Astrocyte (in vitro differentiated cells and primary cell): ENCODE measurements at regions not wholly inside any gene's neighbourhood (a gene's known extent, or its start where the extent isn't known, plus 50 kb on each side); places are given as distances from the start of the nearest gene placed in this dataset.

ENCODE experiments used
- DNase-seq: peaks from one replicate; pipeline ENCODE4 v3.0.0-alpha.2; 2010; ENCODE audit warnings: low read depth
- FAIRE-seq: peaks from 2 replicates; lab custom pipeline; 2011; peaks lifted over from hg19 to GRCh38; lab: Jason Lieb, UNC
- H2AFZ ChIP-seq: 2 replicates; pipeline ENCODE4 v1.6.0; 2012; ENCODE audit warnings: low read depth, low read length, inconsistent platforms
- H3K27ac ChIP-seq: 2 replicates; pipeline ENCODE4 v1.5.1; 2011; ENCODE audit warnings: low read depth, low read length, inconsistent platforms
- H3K27me3 ChIP-seq: 2 replicates; pipeline ENCODE4 v1.6.0; 2011; ENCODE audit warnings: low read length, inconsistent platforms; ENCODE audit not compliant: insufficient read depth
- H3K36me3 ChIP-seq: 2 replicates; pipeline ENCODE4 v1.5.1; 2011; ENCODE audit warnings: low read length, inconsistent platforms; ENCODE audit not compliant: insufficient read depth
- H3K4me1 ChIP-seq: 2 replicates; pipeline ENCODE4 v1.5.1; 2011; ENCODE audit warnings: low read length, inconsistent platforms; ENCODE audit not compliant: insufficient read depth
- H3K4me2 ChIP-seq: 2 replicates; pipeline ENCODE4 v1.6.0; 2012; ENCODE audit warnings: low read length, inconsistent platforms
- H3K4me3 ChIP-seq: 2 replicates; pipeline ENCODE4 v1.5.1; 2011; ENCODE audit warnings: low read depth, mild to moderate bottlenecking, low read length, inconsistent platforms; ENCODE audit not compliant: insufficient read depth
- H3K79me2 ChIP-seq: 2 replicates; pipeline ENCODE4 v1.6.0; 2012; ENCODE audit warnings: mild to moderate bottlenecking, low read length, inconsistent platforms; ENCODE audit not compliant: insufficient read depth
- H3K9ac ChIP-seq: 2 replicates; pipeline ENCODE4 v1.6.0; 2012; ENCODE audit warnings: mild to moderate bottlenecking, low read length, inconsistent platforms
- H3K9me3 ChIP-seq: 2 replicates; pipeline ENCODE4 v1.5.1; 2012; ENCODE audit warnings: low read depth, mild to moderate bottlenecking, low read length, inconsistent platforms; ENCODE audit not compliant: insufficient read depth
- H4K20me1 ChIP-seq: 2 replicates; pipeline ENCODE4 v1.6.0; 2012; ENCODE audit warnings: low read length, inconsistent platforms; ENCODE audit not compliant: insufficient read depth
- H3K27ac Mint-ChIP-seq: one replicate; pipeline ENCODE4 v1.8.0; 2021; ENCODE audit warnings: mild to moderate bottlenecking, mixed read lengths; ENCODE audit not compliant: unreplicated experiment
- H3K27me3 Mint-ChIP-seq: one replicate; pipeline ENCODE4 v1.8.0; 2021; ENCODE audit warnings: low read depth, mixed read lengths; ENCODE audit not compliant: unreplicated experiment
- H3K36me3 Mint-ChIP-seq: one replicate; pipeline ENCODE4 v1.8.0; 2021; ENCODE audit warnings: low read depth, mixed read lengths; ENCODE audit not compliant: unreplicated experiment
- H3K4me1 Mint-ChIP-seq: one replicate; pipeline ENCODE4 v1.8.0; 2021; ENCODE audit warnings: low read depth, mixed read lengths; ENCODE audit not compliant: unreplicated experiment
- H3K4me3 Mint-ChIP-seq: one replicate; pipeline ENCODE4 v1.8.0; 2021; ENCODE audit warnings: mild to moderate bottlenecking, moderate library complexity, mixed read lengths; ENCODE audit not compliant: unreplicated experiment
- H3K9me3 Mint-ChIP-seq: one replicate; pipeline ENCODE4 v1.8.0; 2021; ENCODE audit warnings: mild to moderate bottlenecking, mixed read lengths; ENCODE audit not compliant: unreplicated experiment
- EZH2 ChIP-seq: IDR thresholded peaks from 2 replicates; pipeline ENCODE4 v1.6.1; 2012; ENCODE audit warnings: mild to moderate bottlenecking, low read length, inconsistent platforms; ENCODE audit not compliant: insufficient read depth
- TF ChIP-seq, protein P1 (sequence below): IDR thresholded peaks from 2 replicates; pipeline ENCODE4 v1.5.1; 2011; ENCODE audit warnings: low read depth, mild to moderate bottlenecking, inconsistent platforms, low read length, moderate library complexity; ENCODE audit not compliant: insufficient read depth

- no peak overlapping the region for H3K27ac ChIP-seq
- TF ChIP-seq, protein P1, sequence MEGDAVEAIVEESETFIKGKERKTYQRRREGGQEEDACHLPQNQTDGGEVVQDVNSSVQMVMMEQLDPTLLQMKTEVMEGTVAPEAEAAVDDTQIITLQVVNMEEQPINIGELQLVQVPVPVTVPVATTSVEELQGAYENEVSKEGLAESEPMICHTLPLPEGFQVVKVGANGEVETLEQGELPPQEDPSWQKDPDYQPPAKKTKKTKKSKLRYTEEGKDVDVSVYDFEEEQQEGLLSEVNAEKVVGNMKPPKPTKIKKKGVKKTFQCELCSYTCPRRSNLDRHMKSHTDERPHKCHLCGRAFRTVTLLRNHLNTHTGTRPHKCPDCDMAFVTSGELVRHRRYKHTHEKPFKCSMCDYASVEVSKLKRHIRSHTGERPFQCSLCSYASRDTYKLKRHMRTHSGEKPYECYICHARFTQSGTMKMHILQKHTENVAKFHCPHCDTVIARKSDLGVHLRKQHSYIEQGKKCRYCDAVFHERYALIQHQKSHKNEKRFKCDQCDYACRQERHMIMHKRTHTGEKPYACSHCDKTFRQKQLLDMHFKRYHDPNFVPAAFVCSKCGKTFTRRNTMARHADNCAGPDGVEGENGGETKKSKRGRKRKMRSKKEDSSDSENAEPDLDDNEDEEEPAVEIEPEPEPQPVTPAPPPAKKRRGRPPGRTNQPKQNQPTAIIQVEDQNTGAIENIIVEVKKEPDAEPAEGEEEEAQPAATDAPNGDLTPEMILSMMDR: no peak
- TF ChIP-seq EZH2: no peak
- Mint-ChIP-seq H3K9me3 (no peaks in the 10 kb centered on the region), H3K36me3 (no peaks in the 10 kb centered on the region), H3K4me1 (no peaks in the 10 kb centered on the region), H3K27me3 (no peaks in the 10 kb centered on the region), H3K4me3 (no peak overlapping the region), H3K27ac (no peak overlapping the region)
- H3K9ac ChIP-seq: no peak overlapping the region
- H3K4me2 ChIP-seq: no peak overlapping the region
- peak; percentile 12 for DNase-seq
- H3K4me3 ChIP-seq: no peak overlapping the region
- H3K4me1 ChIP-seq: no peaks in the 10 kb centered on the region
- H3K79me2 ChIP-seq: no peaks in the 10 kb centered on the region
- H4K20me1 ChIP-seq: no peaks in the 10 kb centered on the region
- no peaks in the 10 kb centered on the region for H3K9me3 ChIP-seq
- H3K36me3 ChIP-seq: no peaks in the 10 kb centered on the region
- H2AFZ ChIP-seq: no peak overlapping the region
- FAIRE-seq: no peak
- no peaks in the 10 kb centered on the region for H3K27me3 ChIP-seq
These were observed 765.1 kb upstream of the FBXO33 start for GRCh38 chr14:40197344-40197743.

DNA sequence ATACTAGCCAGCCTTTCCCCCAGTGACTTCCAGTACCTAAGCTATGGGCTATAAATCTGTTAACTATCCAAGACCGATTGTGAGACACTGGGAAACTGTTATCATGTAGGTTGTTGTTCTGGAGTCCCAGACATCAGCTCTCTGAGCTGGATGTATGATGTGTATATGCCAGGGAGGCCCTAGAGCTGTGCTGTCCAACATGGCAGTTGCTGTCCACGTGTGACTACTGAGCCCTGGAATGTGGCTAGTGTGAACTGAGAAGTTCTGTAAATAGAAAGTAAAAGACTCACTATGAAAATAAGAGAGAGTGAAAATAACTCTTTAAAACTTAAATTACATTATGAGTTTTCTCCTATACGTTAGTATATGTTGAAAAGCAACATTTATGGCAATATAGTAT is 755.8 kb upstream of the FBXO33 start:
- no peak overlapping the region for H3K27ac ChIP-seq
- TF ChIP-seq, protein P1: no peak
- TF ChIP-seq EZH2: no peak
- no peaks in the 10 kb centered on the region for H3K36me3 ChIP-seq
- no peak overlapping the region for H3K4me3 ChIP-seq
- H4K20me1 ChIP-seq: no peaks in the 10 kb centered on the region
- no peaks in the 10 kb centered on the region for H3K36me3 Mint-ChIP-seq
- no peak for FAIRE-seq
- no peaks in the 10 kb centered on the region for H3K9me3 ChIP-seq
- H3K9me3 Mint-ChIP-seq: no peaks in the 10 kb centered on the region
- no peaks in the 10 kb centered on the region for H3K4me1 ChIP-seq
- no peak overlapping the region for H3K27ac Mint-ChIP-seq
- no peaks in the 10 kb centered on the region for H3K79me2 ChIP-seq
- H3K4me2 ChIP-seq: no peak overlapping the region
- no peaks in the 10 kb centered on the region for H3K4me1 Mint-ChIP-seq
- peak; percentile 47 for DNase-seq
- no peak overlapping the region for H3K9ac ChIP-seq
- no peak overlapping the region for H3K4me3 Mint-ChIP-seq
- H2AFZ ChIP-seq: no peak overlapping the region
- H3K27me3 ChIP-seq: no peaks in the 10 kb centered on the region
- no peaks in the 10 kb centered on the region for H3K27me3 Mint-ChIP-seq

DNA sequence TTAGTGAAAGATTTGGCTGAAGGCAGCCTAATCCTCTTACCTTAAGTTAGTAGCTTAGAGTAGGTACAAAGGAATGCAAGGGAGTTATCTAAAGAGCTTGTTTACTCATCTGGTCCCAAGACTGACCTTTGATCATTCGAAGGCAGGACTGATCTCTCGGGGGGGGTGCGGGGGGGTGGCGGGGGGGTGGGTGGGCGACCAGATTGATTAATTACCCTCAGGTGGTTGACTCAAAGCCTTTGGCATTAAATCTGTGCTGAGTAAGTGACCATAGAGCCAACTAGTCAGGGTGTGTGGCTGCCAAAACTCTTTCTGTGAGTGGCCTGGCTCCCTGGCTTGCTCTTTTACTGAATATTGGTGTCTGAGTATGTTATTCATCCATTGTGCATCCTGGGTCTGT is 731.9 kb upstream of the FBXO33 start:
- Mint-ChIP-seq H3K9me3 (peaks cover 11% of the 10 kb centered on the region), H3K27me3 (no peaks in the 10 kb centered on the region), H3K4me1 (no peaks in the 10 kb centered on the region), H3K36me3 (peaks cover 2% of the 10 kb centered on the region), H3K4me3 (no peak overlapping the region), H3K27ac (no peak overlapping the region)
- no peak overlapping the region for H3K4me2 ChIP-seq
- no peak overlapping the region for H2AFZ ChIP-seq
- H4K20me1 ChIP-seq: no peaks in the 10 kb centered on the region
- H3K27me3 ChIP-seq: no peaks in the 10 kb centered on the region
- FAIRE-seq (no peak), DNase-seq (peak; percentile 63)
- H3K4me1 ChIP-seq: no peaks in the 10 kb centered on the region
- H3K4me3 ChIP-seq: no peak overlapping the region
- no peak overlapping the region for H3K27ac ChIP-seq
- TF ChIP-seq EZH2: no peak
- TF ChIP-seq, protein P1: no peak
- H3K36me3 ChIP-seq: no peaks in the 10 kb centered on the region
- no peaks in the 10 kb centered on the region for H3K79me2 ChIP-seq
- H3K9me3 ChIP-seq: peaks cover 6% of the 10 kb centered on the region
- no peak overlapping the region for H3K9ac ChIP-seq
